ENCODE measurements at regions not wholly inside any gene's neighbourhood (a gene's known extent, or its start where the extent isn't known, plus 50 kb on each side); places are given as distances from the start of the nearest gene placed in this dataset.

DNA sequence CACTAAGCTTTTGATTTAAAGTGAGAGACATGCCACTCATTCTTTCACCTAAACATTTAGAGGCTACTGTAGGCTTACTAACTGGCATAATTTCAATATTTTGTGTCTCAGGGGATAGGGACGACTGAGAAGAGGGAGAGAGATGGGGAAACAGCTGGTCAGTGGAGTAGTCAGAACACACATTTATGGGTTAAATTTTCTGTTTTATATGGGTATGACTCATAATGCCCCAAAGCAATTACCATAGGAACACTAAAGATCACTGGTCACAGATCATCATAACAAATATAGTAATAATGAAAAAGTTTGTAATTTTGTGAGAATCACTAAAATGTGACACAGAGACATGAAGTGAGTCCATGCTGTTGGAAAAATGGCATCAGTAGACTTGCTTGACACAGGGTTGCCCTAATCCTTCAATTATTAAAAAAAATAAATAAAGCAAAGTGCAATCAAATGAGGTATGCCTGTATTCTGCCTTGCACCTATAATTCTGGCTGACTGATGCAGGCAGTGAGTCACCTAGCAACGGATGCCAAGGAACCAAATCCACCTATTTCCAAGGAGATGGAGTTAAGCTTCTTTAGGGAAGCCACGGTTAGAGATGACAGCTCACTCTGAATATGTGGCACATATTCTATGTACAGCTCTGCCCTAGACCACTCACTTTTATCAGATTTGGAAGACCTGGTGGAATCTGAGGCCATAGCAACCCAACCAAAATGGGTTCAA is 166.1 kb downstream of the MARCHF11 start:
- no peak for TF ChIP-seq EP300 (IDR thresholded peaks at IDR 0.05; ENCODE audit: borderline replicate concordance in 1 of 2, low read depth in 1 of 2, low read length in 1 of 2)
- TF ChIP-seq REST (IDR thresholded peaks at IDR 0.05; ENCODE audit: low read depth, low read length): no peak
- TF ChIP-seq GABPA (IDR thresholded peaks at IDR 0.05; ENCODE audit: low read depth): no peak
- no peak for TF ChIP-seq CHD2 (IDR thresholded peaks at IDR 0.05; ENCODE audit: low read length, partially characterized antibody)
- TF ChIP-seq FOXJ3 (CRISPR knock-in tag; IDR thresholded peaks at IDR 0.05): no peak
- no peak for TF ChIP-seq ELF1 (IDR thresholded peaks at IDR 0.05)
- TF ChIP-seq USF1 (IDR thresholded peaks at IDR 0.05; ENCODE audit: borderline replicate concordance, low read depth): no peak
- TF ChIP-seq SMC3 (IDR thresholded peaks at IDR 0.05; ENCODE audit: low read depth, low read length): no peak
- TF ChIP-seq, protein P1, sequence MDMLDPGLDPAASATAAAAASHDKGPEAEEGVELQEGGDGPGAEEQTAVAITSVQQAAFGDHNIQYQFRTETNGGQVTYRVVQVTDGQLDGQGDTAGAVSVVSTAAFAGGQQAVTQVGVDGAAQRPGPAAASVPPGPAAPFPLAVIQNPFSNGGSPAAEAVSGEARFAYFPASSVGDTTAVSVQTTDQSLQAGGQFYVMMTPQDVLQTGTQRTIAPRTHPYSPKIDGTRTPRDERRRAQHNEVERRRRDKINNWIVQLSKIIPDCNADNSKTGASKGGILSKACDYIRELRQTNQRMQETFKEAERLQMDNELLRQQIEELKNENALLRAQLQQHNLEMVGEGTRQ (IDR thresholded peaks at IDR 0.05; ENCODE audit: borderline replicate concordance, low read depth, low read length): no peak
- Histone ChIP-seq H3K4me2 (no peak overlapping the region), H3K27ac (ENCODE audit: low read depth in 2 of 2, low read length in 1 of 2) (no peak overlapping the region), H4K20me1 (ENCODE audit: insufficient read depth) (no peaks in the 10 kb centered on the region), H3K9me2 (no peaks in the 10 kb centered on the region), H3K27me3 (ENCODE audit: insufficient read depth) (no peaks in the 10 kb centered on the region), H3K79me2 (ENCODE audit: insufficient read depth) (no peaks in the 10 kb centered on the region), H3K9ac (no peak overlapping the region), H2AFZ (ENCODE audit: low read depth) (no peak overlapping the region), H3K36me3 (replicated peaks in 1 of 2; ENCODE audit: control insufficient read depth in 1 of 2, insufficient read depth in 2 of 2, low read length in 1 of 2) (no peaks in the 10 kb centered on the region), H3K9me3 (no peaks in the 10 kb centered on the region), H3F3A (replicated peaks; ENCODE audit: insufficient read depth) (no peaks in the 10 kb centered on the region), H3K4me3 (ENCODE audit: low read depth in 2 of 2, low read length in 1 of 2) (no peak overlapping the region), H3K4me1 (ENCODE audit: control insufficient read depth in 1 of 2, insufficient read depth in 2 of 2, low read depth in 1 of 2, low read length in 1 of 2) (peaks cover 0 to 3% of the 10 kb centered on the region in 2 experiments; a peak in 1 of 4 replicates)
- no peak for DNase-seq
- POLR2A ChIA-PET: no interaction called here
- WGBS (ENCODE audit: low lambda C conversion rate): 21% methylated on average over 3 of the region's 3 CpGs
- CTCF ChIA-PET: interaction anchor here (1.2 kb wide), 1 partner anchor 205 kb away, joined by 3 read pairs; no protein-coding TSS in a partner anchor

DNA sequence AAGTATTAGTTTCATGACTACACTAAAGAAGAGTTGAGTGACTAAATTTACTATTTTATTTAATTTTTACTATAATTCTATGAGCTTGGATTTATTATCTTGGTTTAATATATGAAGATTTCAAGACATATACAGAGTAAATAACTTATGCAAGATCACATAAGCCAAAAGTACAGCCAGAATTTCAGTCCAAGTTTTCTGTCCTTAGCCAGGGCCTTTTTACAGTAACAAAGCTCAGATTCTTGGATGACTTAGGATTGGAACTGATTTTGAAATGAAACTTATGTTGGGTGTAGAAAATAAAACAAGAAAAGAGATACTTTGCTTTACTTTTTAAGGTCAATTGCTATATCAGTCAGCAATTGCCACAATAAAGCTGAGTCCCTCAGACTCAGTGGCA is 170.3 kb downstream of the MARCHF11 start:
- no peaks in the 10 kb centered on the region for H3K79me2 ChIP-seq (ENCODE audit: insufficient read depth)
- DNase-seq: no peak
- H4K20me1 ChIP-seq (ENCODE audit: insufficient read depth): no peaks in the 10 kb centered on the region
- CTCF ChIA-PET: interaction anchor here (1.4 kb wide), 1 partner anchor 447 kb away, joined by 5 read pairs; no protein-coding TSS in a partner anchor
- no peaks in the 10 kb centered on the region for H3K36me3 ChIP-seq (replicated peaks in 1 of 2; ENCODE audit: control insufficient read depth in 1 of 2, insufficient read depth in 2 of 2, low read length in 1 of 2)
- no peak overlapping the region for H3K9ac ChIP-seq
- no peak overlapping the region for H3K4me3 ChIP-seq (ENCODE audit: low read depth in 2 of 2, low read length in 1 of 2)
- no peaks in the 10 kb centered on the region; a peak in 1 of 4 replicates for H3K4me1 ChIP-seq (ENCODE audit: control insufficient read depth in 1 of 2, insufficient read depth in 2 of 2, low read depth in 1 of 2, low read length in 1 of 2)
- POLR2A ChIA-PET: no interaction called here
- no peak overlapping the region for H2AFZ ChIP-seq (ENCODE audit: low read depth)
- no peaks in the 10 kb centered on the region for H3K9me3 ChIP-seq
- H3K4me2 ChIP-seq: no peak overlapping the region
- no peaks in the 10 kb centered on the region for H3K9me2 ChIP-seq
- H3K27me3 ChIP-seq (ENCODE audit: insufficient read depth): no peaks in the 10 kb centered on the region
- H3F3A ChIP-seq (replicated peaks; ENCODE audit: insufficient read depth): no peaks in the 10 kb centered on the region
- no peak overlapping the region for H3K27ac ChIP-seq (ENCODE audit: low read depth in 2 of 2, low read length in 1 of 2)
- TF ChIP-seq MAX (IDR thresholded peaks at IDR 0.05; ENCODE audit: low read depth) (no peak), YY1 (IDR thresholded peaks at IDR 0.05; ENCODE audit: low read depth) (no peak), TCF12 (IDR thresholded peaks at IDR 0.05) (no peak), NRF1 (IDR thresholded peaks at IDR 0.05; ENCODE audit: low read depth, low read length) (no peak), MXI1 (IDR thresholded peaks at IDR 0.05; ENCODE audit: low read depth, low read length) (no peak), CHD2 (IDR thresholded peaks at IDR 0.05; ENCODE audit: low read length, partially characterized antibody) (no peak), RCOR1 (IDR thresholded peaks at IDR 0.05; ENCODE audit: low read length) (no peak), SIN3A (IDR thresholded peaks at IDR 0.05; ENCODE audit: borderline replicate concordance, low read depth, low read length) (no peak), EZH2phosphoT487 (IDR thresholded peaks at IDR 0.05; ENCODE audit: borderline replicate concordance, low read depth) (no peak), EP300 (IDR thresholded peaks at IDR 0.05; ENCODE audit: borderline replicate concordance in 1 of 2, low read depth in 1 of 2, low read length in 1 of 2) (no peak)
- TF ChIP-seq, protein P2, sequence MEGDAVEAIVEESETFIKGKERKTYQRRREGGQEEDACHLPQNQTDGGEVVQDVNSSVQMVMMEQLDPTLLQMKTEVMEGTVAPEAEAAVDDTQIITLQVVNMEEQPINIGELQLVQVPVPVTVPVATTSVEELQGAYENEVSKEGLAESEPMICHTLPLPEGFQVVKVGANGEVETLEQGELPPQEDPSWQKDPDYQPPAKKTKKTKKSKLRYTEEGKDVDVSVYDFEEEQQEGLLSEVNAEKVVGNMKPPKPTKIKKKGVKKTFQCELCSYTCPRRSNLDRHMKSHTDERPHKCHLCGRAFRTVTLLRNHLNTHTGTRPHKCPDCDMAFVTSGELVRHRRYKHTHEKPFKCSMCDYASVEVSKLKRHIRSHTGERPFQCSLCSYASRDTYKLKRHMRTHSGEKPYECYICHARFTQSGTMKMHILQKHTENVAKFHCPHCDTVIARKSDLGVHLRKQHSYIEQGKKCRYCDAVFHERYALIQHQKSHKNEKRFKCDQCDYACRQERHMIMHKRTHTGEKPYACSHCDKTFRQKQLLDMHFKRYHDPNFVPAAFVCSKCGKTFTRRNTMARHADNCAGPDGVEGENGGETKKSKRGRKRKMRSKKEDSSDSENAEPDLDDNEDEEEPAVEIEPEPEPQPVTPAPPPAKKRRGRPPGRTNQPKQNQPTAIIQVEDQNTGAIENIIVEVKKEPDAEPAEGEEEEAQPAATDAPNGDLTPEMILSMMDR (IDR thresholded peaks at IDR 0.05): no peak
- TF ChIP-seq, protein P1 (IDR thresholded peaks at IDR 0.05; ENCODE audit: borderline replicate concordance, low read depth, low read length): no peak
